ENCODE measurements at regions not wholly inside any gene's neighbourhood (a gene's known extent, or its start where the extent isn't known, plus 50 kb on each side); places are given as distances from the start of the nearest gene placed in this dataset.

DNA sequence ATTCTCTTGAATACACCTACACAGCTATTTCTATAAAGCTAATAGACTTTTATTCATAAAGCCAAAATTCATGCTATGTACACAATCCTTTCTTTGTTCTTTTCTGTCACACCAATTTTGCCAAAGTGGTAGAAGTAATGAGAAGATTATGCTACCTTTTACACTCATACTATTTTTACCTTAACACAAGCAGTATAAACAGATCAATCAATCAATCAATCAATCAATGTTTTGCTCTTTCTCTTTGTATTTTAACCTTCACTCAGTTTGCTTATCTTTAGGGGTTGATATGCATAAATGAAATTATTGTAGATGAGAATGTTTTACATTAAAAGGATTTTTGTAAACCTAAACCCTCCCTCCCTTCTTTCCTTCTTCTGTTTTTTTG, 878.6 kb downstream of the RAPGEF2 start (continued):
- TF ChIP-seq PHF8 (conservative IDR thresholded peaks at IDR 0.05; ENCODE audit: low read depth, low read length) (no peak), CHD1 (IDR thresholded peaks at IDR 0.05; ENCODE audit: low read depth, low read length) (no peak), SAP30 (IDR thresholded peaks at IDR 0.05; ENCODE audit: insufficient read depth, insufficient replicate concordance, low read length) (no peak), SP1 (IDR thresholded peaks at IDR 0.05; ENCODE audit: low read depth, low read length) (no peak), CREB1 (IDR thresholded peaks at IDR 0.05) (no peak), SRF (IDR thresholded peaks at IDR 0.05; ENCODE audit: low read depth, low read length) (no peak)

Measured in H1 (cell line).